OCI-LY7 (cell line): ENCODE measurements at regions not wholly inside any gene's neighbourhood (a gene's known extent, or its start where the extent isn't known, plus 50 kb on each side); places are given as distances from the start of the nearest gene placed in this dataset.

ENCODE experiments used
- BruUV-seq: library from RNA; stranded (reverse); fragments of 400-500 nt; replicated peaks from 2 replicates; lab custom pipeline; 2021; lab: Mats Ljungman, UMichigan
- CTCF ChIA-PET: fragments of 300-600 bp; sonication (Branson Sonifier 250); formaldehyde crosslinking; loops from one replicate; lab custom pipeline; 2022; ENCODE audit warnings: antibody characterized with exemption; ENCODE audit not compliant: unreplicated experiment; lab: Charles Lee
- POLR2A ChIA-PET: fragments of 300-600 bp; sonication (Branson Sonifier 250); formaldehyde crosslinking; loops from one replicate; lab custom pipeline; 2022; ENCODE audit warnings: antibody characterized with exemption; lab: Charles Lee
- DNase-seq: peaks from one replicate; pipeline ENCODE4 v3.0.0-alpha.2; 2015; ENCODE audit warnings: low spot score
- H2AFZ ChIP-seq: fragments of 200-600 bp; sonication (generic), shearing (Covaris generic); 2 replicates; pipeline ENCODE4 v1.6.1; 2014; ENCODE audit warnings: mild to moderate bottlenecking, antibody characterized with exemption, low read length, moderate library complexity
- H3K27ac ChIP-seq: fragments of 200-600 bp; sonication (generic); 2 replicates; pipeline ENCODE4 v1.5.1; 2014; ENCODE audit warnings: mixed run types, low read depth, mild to moderate bottlenecking, moderate library complexity, low read length, inconsistent platforms; ENCODE audit not compliant: poor library complexity, severe bottlenecking
- H3K36me3 ChIP-seq: fragments of 200-600 bp; sonication (generic); 2 replicates; pipeline ENCODE4 v1.6.1; 2014; ENCODE audit warnings: mild to moderate bottlenecking, antibody characterized with exemption, low read length, moderate library complexity, mixed read lengths; ENCODE audit not compliant: insufficient read depth
- H3K4me1 ChIP-seq: fragments of 200-600 bp; sonication (generic); 2 replicates; pipeline ENCODE4 v1.5.1; 2014; ENCODE audit warnings: mild to moderate bottlenecking, low read length; ENCODE audit not compliant: insufficient read depth, poor library complexity, severe bottlenecking
- H3K4me2 ChIP-seq: fragments of 200-600 bp; sonication (generic); 2 replicates; pipeline ENCODE4 v1.6.1; 2014; ENCODE audit warnings: mild to moderate bottlenecking, low read length
- H3K4me3 ChIP-seq: fragments of 200-600 bp; sonication (generic); 2 replicates; pipeline ENCODE4 v1.5.1; 2014; ENCODE audit warnings: mild to moderate bottlenecking, low read depth, low read length; ENCODE audit not compliant: poor library complexity, severe bottlenecking
- H3K79me2 ChIP-seq: fragments of 200-600 bp; sonication (generic); 2 replicates; pipeline ENCODE4 v1.6.1; 2016; ENCODE audit warnings: low read depth, mild to moderate bottlenecking, low read length, moderate library complexity, mixed read lengths; ENCODE audit not compliant: insufficient read depth
- H3K9me2 ChIP-seq: fragments of 200-600 bp; sonication (generic); 2 replicates; pipeline ENCODE4 v1.6.1; 2016; ENCODE audit warnings: mild to moderate bottlenecking, low read length, mixed read lengths; ENCODE audit not compliant: insufficient read depth
- H3K9me3 ChIP-seq: fragments of 200-600 bp; sonication (generic); 2 replicates; pipeline ENCODE4 v1.6.1; 2014; ENCODE audit warnings: mild to moderate bottlenecking, mixed run types, low read length, mixed read lengths
- H4K20me1 ChIP-seq: fragments of 200-600 bp; sonication (generic); 2 replicates; pipeline ENCODE4 v1.6.1; 2014; ENCODE audit warnings: mild to moderate bottlenecking, antibody characterized with exemption, low read length, moderate library complexity, mixed read lengths; ENCODE audit not compliant: insufficient read depth
- CTCF ChIP-seq: fragments of 200-600 bp; sonication (generic); conservative IDR thresholded peaks from 2 replicates; pipeline ENCODE4 v1.5.1; 2014; ENCODE audit warnings: mild to moderate bottlenecking, antibody characterized with exemption, low read length, moderate library complexity, mixed read lengths
- EZH2phosphoT487 ChIP-seq: fragments of 200-600 bp; sonication (generic); IDR thresholded peaks from 2 replicates; pipeline ENCODE4 v1.6.1; 2018; ENCODE audit warnings: low read depth, borderline replicate concordance, mild to moderate bottlenecking, mixed run types, antibody characterized with exemption, low read length, moderate library complexity, mixed read lengths
- intact Hi-C: fragments of 100-400 bp; cut with micrococcal nuclease; formaldehyde crosslinking; loops from one replicate; pipeline ENCODE4 v1.10.0; 2022; ENCODE audit not compliant: unreplicated experiment

GRCh38 chrX:6852121-6852520, 295.4 kb upstream of the STS start:
- intact Hi-C loops = loop anchor here (5.0 to 10.0 kb wide), 2 partner anchors 115 to 233 kb away; no protein-coding TSS in a partner anchor
- H3K36me3 ChIP-seq = no peaks in the 10 kb centered on the region
- no peak overlapping the region for H3K27ac ChIP-seq
- no peak overlapping the region for H3K4me3 ChIP-seq
- no peaks in the 10 kb centered on the region for H3K9me3 ChIP-seq
- H3K79me2 ChIP-seq = no peaks in the 10 kb centered on the region
- peaks cover 38% of the 10 kb centered on the region for H3K4me1 ChIP-seq
- ChIA-PET POLR2A (no interaction called here), CTCF (no interaction called here)
- TF ChIP-seq EZH2phosphoT487 (no peak), CTCF (no peak)
- H4K20me1 ChIP-seq = no peaks in the 10 kb centered on the region
- no peak overlapping the region for H2AFZ ChIP-seq
- no peaks in the 10 kb centered on the region for H3K9me2 ChIP-seq
- no peak for DNase-seq
- H3K4me2 ChIP-seq = no peak overlapping the region
- BruUV-seq = no TSS peak

GRCh38 chrX:6851140-6851539, 296.4 kb upstream of the STS start:
- TF ChIP-seq EZH2phosphoT487 = no peak
- TF ChIP-seq CTCF = no peak
- intact Hi-C loops = loop anchor here (5.0 to 10.0 kb wide), 2 partner anchors 114 to 234 kb away; no protein-coding TSS in a partner anchor
- ChIA-PET POLR2A (no interaction called here), CTCF (no interaction called here)
- Histone ChIP-seq H3K36me3 (no peaks in the 10 kb centered on the region), H2AFZ (no peak overlapping the region), H3K27ac (peak overlapping the region; percentile 46), H3K9me2 (no peaks in the 10 kb centered on the region), H3K79me2 (no peaks in the 10 kb centered on the region), H3K4me3 (no peak overlapping the region), H3K4me1 (peaks cover 33% of the 10 kb centered on the region), H4K20me1 (no peaks in the 10 kb centered on the region), H3K4me2 (peak overlapping the region; percentile 34; the same call in 1 of the 2 replicates), H3K9me3 (no peaks in the 10 kb centered on the region)
- peak; percentile 36 for DNase-seq
- BruUV-seq = no TSS peak

GRCh38 chrX:6849716-6850414, 297.6 kb upstream of the STS start:
- H3K4me3 ChIP-seq = no peak overlapping the region
- ChIA-PET POLR2A (interaction anchor here (0.7 kb wide), 1 partner anchor 212 kb away, joined by 3 read pairs; no protein-coding TSS in a partner anchor), CTCF (no interaction called here)
- H3K9me3 ChIP-seq = no peaks in the 10 kb centered on the region
- H3K4me1 ChIP-seq = peaks cover 33% of the 10 kb centered on the region
- DNase-seq = no peak
- no peaks in the 10 kb centered on the region for H3K79me2 ChIP-seq
- no peaks in the 10 kb centered on the region for H4K20me1 ChIP-seq
- no peaks in the 10 kb centered on the region for H3K9me2 ChIP-seq
- H3K4me2 ChIP-seq = no peak overlapping the region
- no peak overlapping the region for H3K27ac ChIP-seq
- H3K36me3 ChIP-seq = no peaks in the 10 kb centered on the region
- TF ChIP-seq CTCF (no peak), EZH2phosphoT487 (no peak)
- no TSS peak for BruUV-seq
- intact Hi-C loops = loop anchor here (5.0 to 10.0 kb wide), 2 partner anchors 113 to 235 kb away; no protein-coding TSS in a partner anchor
- no peak overlapping the region for H2AFZ ChIP-seq
